GM19467 (cell line): ENCODE measurements at regions not wholly inside any gene's neighbourhood (a gene's known extent, or its start where the extent isn't known, plus 50 kb on each side); places are given as distances from the start of the nearest gene placed in this dataset.

Experiments
- ATAC-seq: cut with Tn5 transposase; IDR thresholded peaks from one replicate; pipeline ENCODE4 v1.9.1; 2021; ENCODE audit warnings: mild to moderate bottlenecking, moderate library complexity; ENCODE audit not compliant: unreplicated experiment

DNA sequence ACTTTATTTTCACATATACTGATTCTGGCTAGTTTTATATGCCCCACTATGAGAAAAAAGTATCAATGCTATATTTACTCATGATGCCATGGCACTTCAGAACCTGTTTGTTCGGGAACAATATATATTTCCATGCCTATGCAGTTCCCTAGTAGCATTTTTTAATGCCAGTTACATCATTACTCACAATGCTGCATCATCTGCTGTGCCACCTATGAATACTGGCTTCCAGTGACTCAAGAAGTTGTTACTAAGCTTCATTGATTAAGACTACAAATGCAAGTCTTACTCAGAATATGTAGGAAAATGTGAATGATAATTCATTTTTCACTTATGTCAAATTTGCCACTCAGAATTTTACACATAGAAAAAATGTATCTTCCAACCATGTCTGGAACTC, 97.9 kb downstream of the MAFB start:
- no peak for ATAC-seq

DNA sequence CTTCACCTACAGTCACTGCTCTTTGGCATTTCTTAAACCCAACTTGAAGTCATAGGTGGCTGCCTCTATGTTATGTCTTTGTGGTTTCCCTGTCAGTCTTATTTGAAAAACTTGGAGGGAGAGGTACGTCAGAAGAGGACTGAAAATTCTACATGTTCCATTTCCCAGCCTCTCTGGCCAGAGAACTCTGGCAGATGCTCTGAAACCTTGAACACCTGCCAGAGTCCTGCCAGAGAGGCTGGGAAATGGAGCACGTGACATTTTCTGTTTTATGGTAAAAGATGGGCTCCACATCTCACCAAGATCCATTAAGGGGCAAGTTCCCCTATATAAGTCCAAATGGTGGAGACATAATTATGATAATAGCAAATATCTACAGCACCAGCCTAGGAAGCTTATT, 99.5 kb downstream of the MAFB start:
- no peak for ATAC-seq

DNA sequence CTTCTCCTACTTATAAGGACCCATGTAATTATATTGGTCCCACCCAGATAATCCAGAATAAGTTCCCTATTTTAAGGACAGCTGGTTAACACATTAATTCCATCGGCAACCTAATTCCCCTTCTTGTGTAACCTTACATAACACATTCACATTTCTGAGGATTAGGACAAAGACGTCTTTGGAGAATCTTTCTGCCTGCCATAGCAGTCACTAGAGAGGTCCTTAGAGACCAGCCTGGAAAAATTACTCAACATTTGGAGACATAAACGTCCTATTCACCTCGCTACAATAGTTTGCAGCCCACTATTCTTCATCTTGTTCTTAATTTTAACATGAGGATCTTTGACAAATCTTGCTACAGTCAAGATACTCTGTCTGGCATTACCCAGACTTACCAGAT, 100.1 kb downstream of the MAFB start:
- ATAC-seq = no peak

DNA sequence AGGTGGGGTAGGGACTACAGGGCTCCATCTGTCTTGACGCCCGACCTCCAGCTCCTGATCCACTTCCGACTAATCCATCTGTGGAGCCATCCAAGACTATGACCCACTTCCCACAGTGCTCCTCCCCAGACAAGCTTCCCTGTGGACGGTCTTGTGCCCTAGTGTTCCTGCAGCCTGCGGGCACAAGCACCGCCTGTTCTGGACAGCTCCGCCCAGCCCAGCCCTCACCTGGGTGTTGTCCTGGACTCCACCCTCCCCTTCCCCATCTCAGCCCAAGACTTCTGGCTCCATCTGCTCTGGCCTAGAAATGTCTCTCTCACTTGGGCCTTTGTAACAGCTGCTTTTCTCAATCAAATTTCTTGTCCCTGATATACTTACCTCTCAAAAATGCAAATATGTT, 102.0 kb downstream of the MAFB start:
- no peak for ATAC-seq

DNA sequence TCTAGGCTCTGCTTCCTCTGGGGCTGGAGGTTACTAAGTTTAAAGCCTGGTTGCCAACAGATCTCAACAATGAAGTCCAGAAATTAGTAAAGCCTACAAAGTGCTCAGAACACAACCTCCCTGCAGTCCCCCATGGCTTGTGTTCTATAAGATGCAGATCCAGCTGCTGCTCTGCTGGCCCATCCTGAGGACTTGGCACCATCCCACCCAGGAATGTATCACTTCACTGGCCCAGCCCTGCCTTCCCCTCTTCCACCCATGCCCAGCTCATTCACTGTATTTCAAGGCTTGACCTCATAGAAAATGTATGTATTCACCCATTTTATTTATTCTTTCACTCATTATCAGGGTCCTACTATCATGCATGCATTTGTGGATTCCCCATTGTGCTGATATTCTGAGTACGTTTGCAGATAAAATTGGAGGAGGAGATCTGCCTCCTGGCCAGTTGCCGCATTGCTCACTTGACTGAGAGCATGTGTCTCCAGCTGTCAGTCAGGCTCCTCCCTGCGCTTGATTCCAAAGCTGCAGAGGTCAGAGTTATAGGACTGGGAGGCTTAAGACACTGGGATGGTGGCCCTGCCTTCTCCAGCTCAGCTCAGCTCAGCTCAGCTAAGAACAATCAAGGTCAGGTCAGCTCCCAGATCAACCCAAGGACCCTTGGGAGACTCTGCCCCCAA, 104.8 kb downstream of the MAFB start:
- ATAC-seq = no peak

DNA sequence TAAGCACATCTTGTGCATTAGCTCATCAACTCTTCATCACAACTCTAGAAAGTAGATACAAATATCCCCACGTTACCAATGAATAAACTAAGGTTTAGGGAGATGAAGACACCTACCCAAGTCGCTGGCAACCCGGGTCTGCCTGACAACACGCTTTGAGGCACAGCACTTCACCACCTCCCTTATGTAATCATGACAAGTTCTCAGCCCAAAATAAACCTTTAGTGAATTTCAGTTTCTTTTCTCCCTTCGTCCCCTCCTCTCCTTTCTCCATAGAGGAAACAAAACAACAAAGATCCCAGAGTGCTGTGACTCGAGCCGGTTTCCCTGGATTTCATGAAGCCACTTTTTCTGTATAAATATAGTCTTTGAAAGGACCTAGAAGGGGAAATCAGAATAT, 105.4 kb downstream of the MAFB start:
- ATAC-seq = no peak

DNA sequence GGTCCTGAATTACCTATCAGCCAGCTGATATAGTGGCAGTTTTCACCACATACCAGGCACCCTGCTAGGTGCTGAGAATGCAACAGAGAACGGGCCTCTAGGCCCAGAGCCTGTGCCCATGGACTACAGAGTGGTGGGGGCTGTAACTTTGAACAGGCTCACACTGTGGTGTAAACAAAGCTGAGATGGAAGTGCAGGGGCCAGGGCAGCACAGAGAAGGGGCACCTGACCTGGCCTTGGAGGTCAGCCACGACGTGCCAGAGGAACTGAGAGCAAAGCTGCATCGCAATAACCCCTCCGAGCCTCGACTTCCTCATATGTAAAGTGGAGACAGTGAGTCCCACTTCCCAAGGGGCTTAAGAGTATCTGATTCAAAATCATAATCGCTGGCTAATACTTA, 105.8 kb downstream of the MAFB start:
- ATAC-seq = no peak

DNA sequence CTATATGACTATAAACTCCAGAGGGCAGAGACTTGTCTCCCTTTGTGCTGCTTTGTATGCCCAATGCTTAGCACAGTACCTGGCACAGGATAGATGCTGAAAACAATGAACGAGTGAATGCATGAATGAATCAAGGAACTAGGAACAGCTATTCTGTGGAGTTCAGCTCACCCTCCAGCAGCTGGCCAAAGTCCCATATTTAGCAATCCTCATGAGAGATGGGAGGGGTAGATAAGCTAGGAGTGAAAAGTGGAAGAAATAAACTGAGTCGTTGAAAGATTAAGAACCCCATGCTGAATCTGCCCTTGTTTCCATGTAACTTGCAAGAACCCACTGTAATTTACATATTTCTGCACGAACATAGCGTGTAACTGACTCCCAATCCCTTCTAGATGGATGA, 106.5 kb downstream of the MAFB start:
- ATAC-seq = no peak

DNA sequence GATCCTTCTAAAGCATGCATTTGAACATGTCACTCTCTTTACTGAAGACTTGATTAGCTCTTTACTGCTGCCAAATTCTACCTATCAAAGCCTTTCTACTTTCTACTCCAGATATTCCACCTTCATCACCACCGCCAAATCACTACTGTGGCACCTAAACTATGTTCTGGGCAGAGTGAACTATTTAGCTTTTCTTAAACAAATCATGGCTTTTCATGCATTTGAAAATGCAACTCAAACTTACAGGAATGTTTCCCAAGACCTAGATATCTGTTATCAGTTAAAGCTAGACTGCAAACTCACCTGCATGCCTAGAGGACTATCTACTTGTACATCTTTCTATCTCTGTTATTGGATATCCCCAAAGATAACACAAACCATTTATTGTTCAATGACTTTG, 109.3 kb downstream of the MAFB start:
- ATAC-seq = no peak

DNA sequence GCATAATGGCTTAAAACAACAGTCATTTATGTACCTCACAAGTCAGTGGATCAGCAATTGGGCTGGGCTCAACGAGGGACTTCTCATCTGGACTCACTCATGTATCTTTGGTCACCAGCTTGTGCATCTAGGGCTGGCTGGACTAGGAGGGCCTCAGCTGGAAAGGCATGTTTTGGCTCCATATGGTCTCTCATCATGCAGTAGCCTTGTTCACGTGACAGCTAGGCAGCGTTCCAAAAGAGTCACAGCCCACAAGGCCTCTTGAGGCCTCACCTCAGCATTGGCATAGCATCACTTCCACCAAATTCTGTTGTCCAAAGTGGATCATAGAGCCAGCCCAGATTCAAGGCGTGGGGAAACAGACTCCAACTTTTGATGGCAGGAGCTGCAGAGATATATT, 110.1 kb downstream of the MAFB start:
- no peak for ATAC-seq

DNA sequence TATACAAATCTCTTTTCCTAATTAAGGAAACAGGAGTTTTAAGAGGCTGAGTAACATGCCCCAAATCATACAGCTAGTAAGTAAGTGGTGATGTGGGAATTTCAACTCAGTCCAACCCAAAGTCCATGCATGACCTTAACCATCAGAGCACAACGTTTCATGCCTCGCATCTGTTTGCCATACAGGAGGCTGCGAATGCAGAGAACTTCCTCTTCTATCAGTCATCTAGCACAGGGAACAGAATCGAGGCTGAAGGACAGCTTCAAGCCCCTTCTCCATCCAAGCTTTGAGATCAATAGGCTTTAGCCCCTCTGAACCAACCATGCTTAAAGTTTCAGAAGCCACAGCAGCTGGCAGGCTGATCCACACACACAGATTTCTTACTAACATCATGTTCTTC, 113.2 kb downstream of the MAFB start:
- no peak for ATAC-seq

DNA sequence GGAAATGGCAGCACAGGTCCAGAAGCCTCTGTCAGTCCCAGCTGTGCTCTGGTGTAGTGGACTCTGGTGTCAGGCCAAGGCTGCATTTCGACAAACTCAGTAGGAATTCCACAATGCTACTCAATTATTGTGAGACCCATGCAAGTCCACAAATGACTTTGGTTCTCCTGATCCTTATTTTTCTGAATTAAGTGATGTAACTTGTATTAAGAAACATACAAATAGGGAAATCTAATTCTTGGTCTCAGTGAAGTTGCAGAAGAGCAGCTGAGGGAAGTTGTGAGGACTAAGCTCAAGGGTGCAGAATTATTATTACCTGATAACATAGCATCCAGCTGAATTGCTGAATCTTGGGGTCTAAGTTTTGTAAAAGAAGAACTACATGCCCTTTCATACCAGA, 116.8 kb downstream of the MAFB start:
- ATAC-seq = no peak

DNA sequence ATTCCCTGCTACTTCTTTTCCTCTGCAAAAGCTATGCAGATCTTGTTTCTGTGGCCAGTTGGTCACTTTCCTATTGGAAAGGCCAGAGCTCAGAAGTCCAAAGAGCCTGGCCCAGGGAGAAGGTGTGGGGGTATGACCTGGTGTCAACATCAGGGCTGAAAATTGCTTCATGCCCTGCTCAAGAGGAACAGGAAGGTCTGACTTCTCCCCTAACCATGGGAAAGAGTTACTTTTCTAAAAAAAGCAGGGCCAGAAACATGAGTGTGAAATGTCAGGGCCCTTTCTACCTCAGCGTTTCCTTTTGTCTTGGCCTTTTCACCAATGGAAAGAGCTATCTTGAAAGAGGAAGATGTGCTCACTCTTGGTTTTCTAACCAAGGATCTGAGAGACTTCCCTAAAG, 117.4 kb downstream of the MAFB start:
- ATAC-seq = no peak

DNA sequence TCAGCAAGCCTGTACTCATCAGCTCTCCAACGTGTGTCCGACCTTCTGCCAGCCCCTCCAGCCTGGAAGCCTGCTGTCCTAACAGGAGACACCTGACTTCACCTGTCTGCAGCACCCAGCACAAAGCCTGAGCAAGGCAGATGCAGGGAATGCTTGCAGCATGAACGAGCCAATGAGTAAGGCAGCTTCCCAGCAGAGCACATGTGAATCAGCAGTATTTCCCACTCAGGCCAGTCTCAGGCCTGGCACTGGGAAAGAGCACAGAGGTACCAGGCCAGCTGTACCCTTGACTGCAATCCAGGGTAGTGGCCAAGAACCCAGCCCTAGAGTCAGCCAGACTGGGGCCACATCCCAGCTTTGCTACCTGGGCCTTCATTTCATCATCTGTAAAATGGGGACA, 120.8 kb downstream of the MAFB start:
- ATAC-seq = no peak

DNA sequence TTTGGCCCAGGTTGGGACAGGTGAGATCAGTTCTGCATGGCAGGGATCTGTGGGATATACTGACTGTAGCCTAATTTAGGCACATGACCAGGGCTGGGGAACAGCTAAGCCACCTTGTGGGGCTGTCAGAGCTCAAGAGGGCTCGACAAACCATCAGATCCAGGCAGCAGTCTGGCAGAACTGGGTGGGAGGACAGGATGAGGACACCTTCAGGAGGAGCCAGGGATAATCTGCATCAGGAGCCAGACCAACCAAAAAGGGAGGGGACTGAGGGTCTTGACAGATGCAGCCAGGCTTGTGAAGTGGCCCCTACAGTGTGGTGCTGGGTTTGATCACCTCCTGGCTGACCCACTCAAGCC, 123.4 kb downstream of the MAFB start:
- ATAC-seq = no peak

DNA sequence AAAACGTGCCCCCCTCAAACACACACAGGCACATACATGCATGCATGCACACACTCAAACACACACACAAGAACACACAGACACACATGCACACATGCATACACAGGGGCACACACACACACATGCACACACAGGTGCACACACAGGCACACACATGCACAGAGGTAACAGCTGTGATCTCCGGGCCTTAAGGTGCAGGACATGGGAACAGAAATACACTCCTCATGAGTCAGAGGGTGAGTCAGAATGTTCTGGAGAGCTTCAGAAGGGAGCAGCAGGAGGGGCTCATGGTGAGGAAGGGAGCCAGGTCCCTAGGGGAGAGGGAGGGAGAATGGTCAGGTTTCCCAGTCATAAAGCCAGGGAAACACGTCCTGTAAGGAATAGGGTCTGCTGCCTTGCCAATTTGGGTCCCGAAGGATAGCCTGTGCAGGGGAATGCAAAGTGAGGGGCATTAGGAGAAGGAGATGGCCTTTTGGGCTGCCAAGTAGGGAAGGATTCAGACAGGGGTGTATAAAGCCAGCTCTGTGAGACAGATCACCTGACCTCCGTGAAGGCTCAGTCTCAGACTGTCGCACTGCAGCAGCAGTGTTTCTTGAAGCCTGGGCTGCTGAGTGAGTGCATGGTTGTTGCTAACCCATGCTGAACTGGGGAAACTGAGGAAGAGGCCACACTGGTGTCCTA, 123.9 kb downstream of the MAFB start:
- no peak for ATAC-seq

DNA sequence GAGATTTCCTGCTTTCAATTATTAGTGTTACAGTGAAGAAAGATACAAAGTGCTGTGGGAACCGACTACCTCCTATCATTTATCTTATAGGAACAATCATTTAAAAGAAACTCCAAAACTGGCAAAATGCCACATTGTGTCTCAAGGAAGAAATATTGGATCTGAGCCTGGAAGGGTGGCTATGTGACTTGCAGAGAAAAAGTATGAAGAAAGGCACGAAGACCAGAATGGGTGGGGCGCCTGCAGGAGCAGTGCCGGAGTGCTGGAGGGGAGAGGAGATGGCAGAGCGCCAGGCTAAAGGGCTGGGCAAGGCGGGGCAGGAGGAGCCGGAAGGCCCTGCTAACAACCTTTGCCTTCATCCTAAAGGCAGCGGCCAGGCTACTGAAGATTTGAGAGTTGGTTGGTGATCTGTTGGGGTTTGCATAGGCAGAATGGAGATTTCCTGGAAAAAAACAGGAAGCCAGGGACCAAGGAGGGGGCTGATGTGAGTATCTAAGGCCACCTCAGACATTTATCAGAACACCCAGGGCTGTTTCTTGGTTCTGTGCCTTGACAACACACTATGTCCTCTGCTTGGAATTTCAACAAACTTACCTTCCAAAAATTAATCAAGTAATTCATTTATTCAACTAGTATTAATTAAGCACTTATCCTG, 125.6 kb downstream of the MAFB start:
- no peak for ATAC-seq

DNA sequence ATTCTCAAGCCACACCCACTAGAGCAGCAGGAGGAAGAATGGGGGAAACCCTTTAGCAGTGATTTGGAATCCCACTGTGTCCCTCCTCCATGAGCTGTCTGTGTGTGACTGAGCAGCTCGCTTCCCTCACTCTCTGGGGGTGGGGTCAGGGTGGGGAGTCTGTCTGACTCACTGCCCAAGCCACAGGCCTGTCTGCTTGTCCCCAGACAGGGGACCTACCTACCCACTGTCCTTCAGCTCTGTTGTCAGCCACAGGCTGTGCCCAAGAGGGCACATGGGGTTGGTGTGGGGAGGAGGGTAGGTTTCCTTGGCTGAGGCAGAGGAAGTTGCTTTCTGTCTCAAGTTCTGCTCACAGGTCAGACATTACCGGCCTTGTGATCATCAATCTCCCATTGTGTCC, 127.0 kb downstream of the MAFB start:
- no peak for ATAC-seq

DNA sequence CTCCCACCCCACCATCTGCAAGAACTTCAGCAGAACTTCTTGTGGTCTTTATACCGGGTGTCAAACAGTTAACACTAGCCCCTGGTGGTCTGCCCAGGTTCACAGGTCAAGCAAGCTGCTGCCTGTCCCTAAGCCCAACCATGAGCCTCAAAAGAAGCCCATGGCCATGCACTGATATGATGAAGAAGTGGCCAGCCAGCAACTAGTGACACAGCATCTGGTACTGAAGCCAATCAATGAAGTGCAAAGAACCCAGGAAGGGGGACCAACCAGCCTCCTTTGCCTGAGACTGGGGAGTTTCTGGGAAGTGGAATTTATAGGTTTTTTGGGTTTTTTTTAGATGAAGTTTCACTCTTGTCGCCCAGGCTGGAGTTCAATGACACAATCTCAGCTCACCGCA, 127.8 kb downstream of the MAFB start:
- no peak for ATAC-seq

DNA sequence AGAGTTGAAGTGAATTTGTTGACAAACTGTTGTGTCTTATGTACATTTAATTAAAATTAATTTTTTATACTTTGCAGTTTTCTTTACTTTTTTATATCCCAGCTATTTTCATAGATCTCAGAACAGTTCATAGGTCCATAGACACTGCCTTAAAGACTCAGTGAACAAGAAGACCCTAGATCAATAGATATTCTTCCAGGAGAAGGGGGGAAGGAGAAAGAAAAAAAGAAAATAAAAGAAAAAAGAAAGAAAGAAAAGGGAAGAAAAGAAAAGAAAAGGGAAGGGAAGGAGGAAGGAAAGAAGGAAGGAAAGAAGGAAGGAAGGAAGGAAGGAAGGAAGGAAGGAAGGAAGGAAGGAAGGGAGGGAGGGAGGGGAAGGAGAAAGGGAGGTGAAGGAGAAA, 130.8 kb downstream of the MAFB start:
- ATAC-seq = no peak

DNA sequence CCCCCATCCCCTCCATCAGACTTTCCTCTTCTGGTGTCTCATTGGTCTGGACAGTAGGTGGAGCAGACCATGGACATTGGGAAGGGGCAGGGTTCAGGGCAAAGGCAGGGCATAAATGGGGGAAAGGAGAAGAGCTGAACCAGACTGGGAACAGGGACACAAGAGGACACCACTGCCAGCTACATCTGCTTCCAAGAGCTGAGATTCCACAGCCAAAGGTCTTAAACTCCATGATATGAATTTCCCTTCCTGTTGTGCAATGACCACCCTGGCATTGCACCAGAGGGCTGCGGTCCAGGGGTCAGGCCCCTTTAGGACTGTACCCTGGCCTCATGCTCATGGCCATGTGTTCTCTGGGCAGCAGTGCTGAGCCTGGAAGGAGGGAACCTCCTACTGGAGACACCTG, 137.9 kb downstream of the MAFB start:
- ATAC-seq = no peak

DNA sequence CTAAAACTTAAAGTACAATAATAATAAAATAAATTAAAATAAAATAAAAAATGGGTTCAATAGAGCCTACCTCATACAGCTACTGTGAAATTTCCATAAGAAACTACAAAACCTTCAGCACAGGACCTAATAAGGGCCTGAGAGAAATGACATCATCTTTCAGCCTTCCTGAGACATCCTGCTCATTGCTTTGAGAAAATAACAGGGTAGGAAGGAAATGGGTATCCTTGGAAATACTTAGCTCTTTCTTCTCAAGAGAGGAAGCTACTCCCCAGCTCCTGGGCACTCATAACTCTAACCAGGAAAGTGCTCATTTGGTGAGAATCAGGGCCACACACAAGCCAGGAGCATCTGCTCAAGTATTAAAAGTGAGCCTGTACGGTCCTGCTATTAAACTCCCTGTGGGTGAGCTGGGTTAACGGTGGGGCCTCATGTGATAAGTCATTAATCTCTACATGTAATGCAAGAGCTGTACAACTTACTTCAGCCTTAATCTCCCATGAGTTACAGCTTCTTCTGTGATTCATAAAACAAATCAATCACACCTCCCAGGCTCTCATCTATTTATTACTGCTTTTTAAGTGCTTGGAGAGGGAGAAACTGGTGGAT, 141.4 kb downstream of the MAFB start:
- ATAC-seq = no peak
